ENCODE measurements at regions not wholly inside any gene's neighbourhood (a gene's known extent, or its start where the extent isn't known, plus 50 kb on each side); places are given as distances from the start of the nearest gene placed in this dataset.

DNA sequence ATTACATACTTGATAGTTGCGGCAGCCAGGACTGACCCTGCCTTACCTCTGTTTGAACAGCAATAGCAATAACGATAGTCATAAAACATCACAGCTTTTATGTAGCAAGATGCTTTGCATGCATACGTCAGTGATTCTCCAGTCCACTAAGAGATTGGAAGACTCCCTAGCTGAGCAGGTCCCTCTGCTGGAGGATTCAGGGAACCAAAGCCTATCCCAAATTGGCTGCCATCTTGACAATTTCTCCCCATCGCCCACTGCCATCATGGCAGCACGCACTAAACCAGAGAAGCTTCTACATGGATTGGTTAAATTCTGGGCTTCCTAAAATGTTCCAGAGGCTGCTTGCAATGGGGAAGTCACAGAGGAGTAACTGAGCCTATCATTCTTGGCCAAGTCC is 360.6 kb upstream of the XYLT1 start:
- no peak overlapping the region for H3K27ac ChIP-seq (ENCODE audit: low read depth in 2 of 2, low read length in 2 of 2)
- no peak overlapping the region for H3K9ac ChIP-seq (ENCODE audit: low read depth in 1 of 2, low read length in 2 of 2)
- no peaks in the 10 kb centered on the region for H3K9me3 ChIP-seq (ENCODE audit: control insufficient read depth in 2 of 2, low read length in 2 of 2)
- H3K4me1 ChIP-seq (ENCODE audit: control insufficient read depth in 2 of 2, insufficient read depth in 2 of 2, low read length in 2 of 2) = no peaks in the 10 kb centered on the region
- no peak overlapping the region for H3K4me3 ChIP-seq (ENCODE audit: low read length in 2 of 2)
- no peaks in the 10 kb centered on the region for H3K27me3 ChIP-seq (ENCODE audit: control insufficient read depth in 2 of 2, insufficient read depth in 2 of 2, low read length in 2 of 2)
- no peaks in the 10 kb centered on the region for H3K36me3 ChIP-seq (ENCODE audit: control insufficient read depth in 2 of 2, insufficient read depth in 2 of 2, low read length in 2 of 2)

- H3K27ac ChIP-seq (ENCODE audit: low read depth in 2 of 2, low read length in 2 of 2) = no peak overlapping the region
- H3K27me3 ChIP-seq (ENCODE audit: control insufficient read depth in 2 of 2, insufficient read depth in 2 of 2, low read length in 2 of 2) = no peaks in the 10 kb centered on the region
- H3K4me3 ChIP-seq (ENCODE audit: low read length in 2 of 2) = no peak overlapping the region
- no peak overlapping the region for H3K9ac ChIP-seq (ENCODE audit: low read depth in 1 of 2, low read length in 2 of 2)
- H3K36me3 ChIP-seq (ENCODE audit: control insufficient read depth in 2 of 2, insufficient read depth in 2 of 2, low read length in 2 of 2) = no peaks in the 10 kb centered on the region
- no peaks in the 10 kb centered on the region for H3K4me1 ChIP-seq (ENCODE audit: control insufficient read depth in 2 of 2, insufficient read depth in 2 of 2, low read length in 2 of 2)
- no peaks in the 10 kb centered on the region for H3K9me3 ChIP-seq (ENCODE audit: control insufficient read depth in 2 of 2, low read length in 2 of 2)
These were observed 359.9 kb upstream of the XYLT1 start for GRCh38 chr16:17830651-17831050.

DNA sequence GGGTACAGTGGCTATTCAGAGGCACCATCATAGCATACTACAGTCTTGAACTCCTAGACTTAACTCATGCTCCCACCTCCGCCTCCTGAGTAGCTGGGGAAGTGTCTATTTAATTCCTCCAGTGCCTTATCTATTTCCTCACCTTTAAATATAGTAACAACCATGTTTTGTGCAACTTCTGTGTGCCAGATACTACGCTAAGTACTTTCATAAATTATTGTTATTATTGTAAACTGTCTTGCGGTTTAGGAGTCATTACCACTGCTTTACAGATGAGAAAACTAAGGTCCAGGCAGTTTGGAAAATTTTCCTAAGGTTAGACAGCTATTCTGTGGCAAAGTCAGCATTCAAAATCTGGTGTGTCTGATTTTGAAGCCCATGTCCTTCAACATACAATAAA is 359.1 kb upstream of the XYLT1 start:
- no peaks in the 10 kb centered on the region for H3K36me3 ChIP-seq (ENCODE audit: control insufficient read depth in 2 of 2, insufficient read depth in 2 of 2, low read length in 2 of 2)
- no peaks in the 10 kb centered on the region for H3K4me1 ChIP-seq (ENCODE audit: control insufficient read depth in 2 of 2, insufficient read depth in 2 of 2, low read length in 2 of 2)
- H3K27ac ChIP-seq (ENCODE audit: low read depth in 2 of 2, low read length in 2 of 2) = no peak overlapping the region
- H3K27me3 ChIP-seq (ENCODE audit: control insufficient read depth in 2 of 2, insufficient read depth in 2 of 2, low read length in 2 of 2) = no peaks in the 10 kb centered on the region
- H3K4me3 ChIP-seq (ENCODE audit: low read length in 2 of 2) = no peak overlapping the region
- no peak overlapping the region for H3K9ac ChIP-seq (ENCODE audit: low read depth in 1 of 2, low read length in 2 of 2)
- no peaks in the 10 kb centered on the region for H3K9me3 ChIP-seq (ENCODE audit: control insufficient read depth in 2 of 2, low read length in 2 of 2)

DNA sequence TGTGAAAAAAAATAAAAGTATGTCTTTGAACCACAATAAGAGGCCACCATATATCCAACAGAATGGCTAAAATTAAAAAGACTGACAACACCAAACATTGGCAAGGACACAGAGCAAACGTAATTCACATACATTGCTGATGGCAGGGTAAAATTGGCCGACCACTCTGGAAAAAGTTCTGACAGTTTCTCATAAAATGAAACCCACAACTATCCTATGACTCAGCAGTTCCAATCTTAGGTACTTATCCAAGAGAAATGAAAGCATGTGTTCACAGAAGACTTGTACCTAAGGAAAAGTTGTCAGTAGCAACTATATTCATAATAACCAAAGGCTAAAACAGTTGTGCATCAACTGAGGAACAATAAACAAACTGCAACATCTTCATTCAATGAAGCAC is 357.3 kb upstream of the XYLT1 start:
- H3K9me3 ChIP-seq (ENCODE audit: control insufficient read depth in 2 of 2, low read length in 2 of 2) = no peaks in the 10 kb centered on the region
- no peaks in the 10 kb centered on the region for H3K4me1 ChIP-seq (ENCODE audit: control insufficient read depth in 2 of 2, insufficient read depth in 2 of 2, low read length in 2 of 2)
- H3K27me3 ChIP-seq (ENCODE audit: control insufficient read depth in 2 of 2, insufficient read depth in 2 of 2, low read length in 2 of 2) = no peaks in the 10 kb centered on the region
- H3K27ac ChIP-seq (ENCODE audit: low read depth in 2 of 2, low read length in 2 of 2) = no peak overlapping the region
- no peaks in the 10 kb centered on the region for H3K36me3 ChIP-seq (ENCODE audit: control insufficient read depth in 2 of 2, insufficient read depth in 2 of 2, low read length in 2 of 2)
- no peak overlapping the region for H3K9ac ChIP-seq (ENCODE audit: low read depth in 1 of 2, low read length in 2 of 2)
- no peak overlapping the region for H3K4me3 ChIP-seq (ENCODE audit: low read length in 2 of 2)

DNA sequence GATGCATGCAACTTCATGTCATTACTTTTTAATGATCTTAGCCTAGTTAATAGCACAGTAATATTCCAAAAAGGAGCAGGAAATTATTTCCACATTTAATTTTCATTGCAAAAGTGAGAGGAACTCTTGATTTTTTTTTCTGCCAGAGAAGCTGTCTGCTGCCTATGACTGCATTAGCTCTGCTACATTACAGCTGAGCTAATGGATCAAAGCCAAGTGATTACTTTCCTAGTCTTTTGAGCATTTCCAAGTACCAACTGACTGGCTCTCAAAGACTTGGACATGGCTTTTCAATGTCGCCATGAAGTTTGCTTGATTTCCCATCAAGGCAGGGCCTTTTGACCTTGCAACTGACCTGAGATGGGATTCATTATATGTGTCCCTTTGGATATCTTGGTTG is 356.6 kb upstream of the XYLT1 start:
- Histone ChIP-seq H3K4me1 (ENCODE audit: control insufficient read depth in 2 of 2, insufficient read depth in 2 of 2, low read length in 2 of 2) (no peaks in the 10 kb centered on the region), H3K9me3 (ENCODE audit: control insufficient read depth in 2 of 2, low read length in 2 of 2) (no peaks in the 10 kb centered on the region), H3K4me3 (ENCODE audit: low read length in 2 of 2) (no peak overlapping the region), H3K27me3 (ENCODE audit: control insufficient read depth in 2 of 2, insufficient read depth in 2 of 2, low read length in 2 of 2) (no peaks in the 10 kb centered on the region), H3K27ac (ENCODE audit: low read depth in 2 of 2, low read length in 2 of 2) (no peak overlapping the region), H3K36me3 (ENCODE audit: control insufficient read depth in 2 of 2, insufficient read depth in 2 of 2, low read length in 2 of 2) (no peaks in the 10 kb centered on the region), H3K9ac (ENCODE audit: low read depth in 1 of 2, low read length in 2 of 2) (no peak overlapping the region)

DNA sequence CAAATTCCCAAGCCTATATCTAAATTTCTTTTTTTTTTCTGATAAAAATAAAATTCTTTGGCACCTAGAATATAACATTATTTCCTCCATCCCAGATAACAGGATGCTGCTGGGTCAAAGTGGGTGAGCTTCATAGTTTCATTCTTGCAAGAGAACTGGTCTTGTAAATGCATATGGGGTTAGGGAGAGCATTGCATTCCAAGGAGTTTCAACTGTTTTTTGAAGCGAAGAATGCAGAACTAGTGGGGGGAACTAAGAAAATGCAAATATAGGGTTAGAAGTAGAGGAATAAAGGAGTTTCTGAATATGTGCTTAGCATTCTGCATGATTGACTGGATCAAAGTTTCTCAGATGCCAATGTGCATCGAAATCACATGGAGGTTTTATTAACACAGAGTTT is 347.2 kb upstream of the XYLT1 start:
- Histone ChIP-seq H3K27ac (ENCODE audit: low read depth in 2 of 2, low read length in 2 of 2) (no peak overlapping the region), H3K27me3 (ENCODE audit: control insufficient read depth in 2 of 2, insufficient read depth in 2 of 2, low read length in 2 of 2) (peaks cover 0 to 2% of the 10 kb centered on the region in 2 donors), H3K4me1 (ENCODE audit: control insufficient read depth in 2 of 2, insufficient read depth in 2 of 2, low read length in 2 of 2) (no peaks in the 10 kb centered on the region), H3K9me3 (ENCODE audit: control insufficient read depth in 2 of 2, low read length in 2 of 2) (no peaks in the 10 kb centered on the region), H3K4me3 (ENCODE audit: low read length in 2 of 2) (no peak overlapping the region), H3K9ac (ENCODE audit: low read depth in 1 of 2, low read length in 2 of 2) (no peak overlapping the region), H3K36me3 (ENCODE audit: control insufficient read depth in 2 of 2, insufficient read depth in 2 of 2, low read length in 2 of 2) (no peaks in the 10 kb centered on the region)

DNA sequence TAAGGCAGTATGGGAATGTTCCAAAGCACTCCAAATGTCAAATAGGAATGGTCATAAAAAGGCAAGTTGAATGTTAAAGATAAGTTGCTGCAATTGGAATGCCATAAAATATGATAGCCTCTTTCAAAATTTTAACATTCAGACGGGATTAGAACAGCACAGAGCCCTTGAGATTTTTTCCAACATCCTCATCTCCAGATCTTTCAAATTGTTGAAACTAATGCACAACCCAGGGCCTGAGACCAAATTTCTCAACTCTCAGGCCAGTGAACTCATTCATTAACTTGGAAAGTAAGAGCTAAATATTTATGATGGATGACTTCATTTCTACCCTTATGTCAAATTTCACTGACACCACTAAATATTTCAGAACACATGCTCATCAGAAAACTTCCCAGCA is 346.5 kb upstream of the XYLT1 start:
- Histone ChIP-seq H3K27me3 (ENCODE audit: control insufficient read depth in 2 of 2, insufficient read depth in 2 of 2, low read length in 2 of 2) (peaks cover 0 to 2% of the 10 kb centered on the region in 2 donors), H3K4me3 (ENCODE audit: low read length in 2 of 2) (no peak overlapping the region), H3K9me3 (ENCODE audit: control insufficient read depth in 2 of 2, low read length in 2 of 2) (no peaks in the 10 kb centered on the region), H3K36me3 (ENCODE audit: control insufficient read depth in 2 of 2, insufficient read depth in 2 of 2, low read length in 2 of 2) (no peaks in the 10 kb centered on the region), H3K4me1 (ENCODE audit: control insufficient read depth in 2 of 2, insufficient read depth in 2 of 2, low read length in 2 of 2) (no peaks in the 10 kb centered on the region), H3K9ac (ENCODE audit: low read depth in 1 of 2, low read length in 2 of 2) (no peak overlapping the region), H3K27ac (ENCODE audit: low read depth in 2 of 2, low read length in 2 of 2) (no peak overlapping the region)

GRCh38 chr16:17812771-17813170 is 342.0 kb upstream of the XYLT1 start:
- H3K9me3 ChIP-seq (ENCODE audit: control insufficient read depth in 2 of 2, low read length in 2 of 2) = no peaks in the 10 kb centered on the region
- H3K9ac ChIP-seq (ENCODE audit: low read depth in 1 of 2, low read length in 2 of 2) = no peak overlapping the region
- H3K27ac ChIP-seq (ENCODE audit: low read depth in 2 of 2, low read length in 2 of 2) = no peak overlapping the region
- H3K4me1 ChIP-seq (ENCODE audit: control insufficient read depth in 2 of 2, insufficient read depth in 2 of 2, low read length in 2 of 2) = no peaks in the 10 kb centered on the region
- H3K36me3 ChIP-seq (ENCODE audit: control insufficient read depth in 2 of 2, insufficient read depth in 2 of 2, low read length in 2 of 2) = no peaks in the 10 kb centered on the region
- H3K4me3 ChIP-seq (ENCODE audit: low read length in 2 of 2) = no peak overlapping the region
- H3K27me3 ChIP-seq (ENCODE audit: control insufficient read depth in 2 of 2, insufficient read depth in 2 of 2, low read length in 2 of 2) = no peaks in the 10 kb centered on the region

- no peak overlapping the region for H3K4me3 ChIP-seq (ENCODE audit: low read length in 2 of 2)
- no peak overlapping the region for H3K9ac ChIP-seq (ENCODE audit: low read depth in 1 of 2, low read length in 2 of 2)
- no peaks in the 10 kb centered on the region for H3K27me3 ChIP-seq (ENCODE audit: control insufficient read depth in 2 of 2, insufficient read depth in 2 of 2, low read length in 2 of 2)
- H3K27ac ChIP-seq (ENCODE audit: low read depth in 2 of 2, low read length in 2 of 2) = no peak overlapping the region
- no peaks in the 10 kb centered on the region for H3K36me3 ChIP-seq (ENCODE audit: control insufficient read depth in 2 of 2, insufficient read depth in 2 of 2, low read length in 2 of 2)
- no peaks in the 10 kb centered on the region for H3K4me1 ChIP-seq (ENCODE audit: control insufficient read depth in 2 of 2, insufficient read depth in 2 of 2, low read length in 2 of 2)
- no peaks in the 10 kb centered on the region for H3K9me3 ChIP-seq (ENCODE audit: control insufficient read depth in 2 of 2, low read length in 2 of 2)
These were observed 334.1 kb upstream of the XYLT1 start for GRCh38 chr16:17804857-17805256.

DNA sequence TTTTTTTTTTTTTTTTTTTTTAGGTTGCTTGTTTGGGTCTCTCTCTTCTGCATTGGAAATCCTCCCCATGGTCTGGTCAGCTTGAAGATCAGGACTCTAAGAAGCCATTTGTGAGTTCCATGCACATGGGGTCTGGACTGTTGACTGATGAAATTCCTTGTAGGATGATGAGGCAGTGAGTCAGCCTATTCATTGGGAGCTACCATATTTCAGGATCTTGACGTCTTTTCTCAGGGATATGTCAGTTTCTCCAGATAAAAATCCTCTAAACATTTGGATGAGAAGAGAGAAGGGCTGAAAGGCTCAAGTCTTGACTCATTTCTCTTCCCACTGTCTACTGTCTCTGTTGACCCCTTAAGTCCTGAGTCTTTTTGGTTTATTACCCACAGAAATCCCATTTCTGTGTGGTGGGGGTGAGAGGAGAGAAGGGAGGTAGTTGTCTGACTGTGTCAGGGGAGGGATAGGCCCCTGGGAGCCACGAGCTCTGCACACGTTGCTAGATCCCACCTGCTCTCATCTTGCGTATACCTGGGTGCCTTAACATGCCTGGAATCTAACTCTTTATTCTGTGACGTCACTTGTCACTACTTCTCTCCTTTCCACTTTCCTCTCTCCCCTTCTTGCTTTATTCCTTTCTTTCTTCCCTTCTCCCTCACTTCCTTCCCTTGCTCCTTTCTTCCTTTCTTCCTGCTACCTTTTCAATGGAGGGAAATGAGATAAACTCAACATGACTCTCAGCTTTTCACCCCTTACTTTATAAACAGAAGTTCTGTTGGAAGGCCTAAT is 333.1 kb upstream of the XYLT1 start:
- H3K36me3 ChIP-seq (ENCODE audit: control insufficient read depth in 2 of 2, insufficient read depth in 2 of 2, low read length in 2 of 2) = no peaks in the 10 kb centered on the region
- no peak overlapping the region for H3K4me3 ChIP-seq (ENCODE audit: low read length in 2 of 2)
- no peak overlapping the region for H3K9ac ChIP-seq (ENCODE audit: low read depth in 1 of 2, low read length in 2 of 2)
- H3K27me3 ChIP-seq (ENCODE audit: control insufficient read depth in 2 of 2, insufficient read depth in 2 of 2, low read length in 2 of 2) = no peaks in the 10 kb centered on the region
- no peak overlapping the region for H3K27ac ChIP-seq (ENCODE audit: low read depth in 2 of 2, low read length in 2 of 2)
- H3K9me3 ChIP-seq (ENCODE audit: control insufficient read depth in 2 of 2, low read length in 2 of 2) = no peaks in the 10 kb centered on the region
- no peaks in the 10 kb centered on the region for H3K4me1 ChIP-seq (ENCODE audit: control insufficient read depth in 2 of 2, insufficient read depth in 2 of 2, low read length in 2 of 2)

GRCh38 chr16:17802571-17802970 is 331.8 kb upstream of the XYLT1 start:
- H3K9ac ChIP-seq (ENCODE audit: low read depth in 1 of 2, low read length in 2 of 2) = no peak overlapping the region
- no peaks in the 10 kb centered on the region for H3K4me1 ChIP-seq (ENCODE audit: control insufficient read depth in 2 of 2, insufficient read depth in 2 of 2, low read length in 2 of 2)
- H3K27me3 ChIP-seq (ENCODE audit: control insufficient read depth in 2 of 2, insufficient read depth in 2 of 2, low read length in 2 of 2) = no peaks in the 10 kb centered on the region
- H3K9me3 ChIP-seq (ENCODE audit: control insufficient read depth in 2 of 2, low read length in 2 of 2) = no peaks in the 10 kb centered on the region
- H3K27ac ChIP-seq (ENCODE audit: low read depth in 2 of 2, low read length in 2 of 2) = no peak overlapping the region
- H3K4me3 ChIP-seq (ENCODE audit: low read length in 2 of 2) = no peak overlapping the region
- H3K36me3 ChIP-seq (ENCODE audit: control insufficient read depth in 2 of 2, insufficient read depth in 2 of 2, low read length in 2 of 2) = no peaks in the 10 kb centered on the region
